Smooth muscle cell (in vitro differentiated cells): ENCODE measurements at regions not wholly inside any gene's neighbourhood (a gene's known extent, or its start where the extent isn't known, plus 50 kb on each side); places are given as distances from the start of the nearest gene placed in this dataset.

Experiments
- DNase-seq: peaks from one replicate; lab custom pipeline; 2025; ENCODE audit not compliant: unreplicated experiment; lab: John Stamatoyannopoulos, UW
- H2AFZ ChIP-seq: fragments of 200-600 bp; sonication (generic); 2 replicates; pipeline ENCODE4 v1.6.0; 2016; ENCODE audit warnings: antibody characterized with exemption, low read depth, mild to moderate bottlenecking
- H3F3A ChIP-seq: fragments of 200-600 bp; sonication (generic); 2 replicates; pipeline ENCODE4 v1.6.0; 2017; ENCODE audit warnings: antibody characterized with exemption, low read depth
- H3K27ac ChIP-seq: fragments of 200-600 bp; sonication (generic); 2 replicates; pipeline ENCODE4 v1.5.1; 2016; ENCODE audit warnings: low read depth, mild to moderate bottlenecking
- H3K27me3 ChIP-seq: fragments of 200-600 bp; sonication (generic); 2 replicates; pipeline ENCODE4 v1.6.1; 2016; ENCODE audit warnings: low read depth, mild to moderate bottlenecking
- H3K36me3 ChIP-seq: fragments of 200-600 bp; sonication (generic); 2 replicates; pipeline ENCODE4 v1.5.1; 2016; ENCODE audit warnings: low read depth
- H3K4me1 ChIP-seq: fragments of 200-600 bp; sonication (generic); 2 replicates; pipeline ENCODE4 v1.5.1; 2016; ENCODE audit warnings: low read depth
- H3K4me2 ChIP-seq: fragments of 200-600 bp; sonication (generic); 2 replicates; pipeline ENCODE4 v1.6.0; 2016; ENCODE audit warnings: mild to moderate bottlenecking
- H3K4me3 ChIP-seq: fragments of 200-600 bp; sonication (generic); 2 replicates; pipeline ENCODE4 v1.5.1; 2016; ENCODE audit warnings: mild to moderate bottlenecking
- H3K79me2 ChIP-seq: fragments of 200-600 bp; sonication (generic); 2 replicates; pipeline ENCODE4 v1.6.0; 2016; ENCODE audit warnings: low read depth, mild to moderate bottlenecking
- H3K9ac ChIP-seq: fragments of 200-600 bp; sonication (generic); 2 replicates; pipeline ENCODE4 v1.6.0; 2016; ENCODE audit warnings: low read depth
- H3K9me3 ChIP-seq: fragments of 200-600 bp; sonication (generic); replicated peaks from 2 replicates; pipeline ENCODE4 v1.5.1; 2016; ENCODE audit warnings: low read depth
- H4K20me1 ChIP-seq: fragments of 200-600 bp; sonication (generic); 2 replicates; pipeline ENCODE4 v1.6.0; 2016; ENCODE audit warnings: low read depth
- CTCF ChIP-seq: fragments of 200-600 bp; sonication (generic); IDR thresholded peaks from 2 replicates; pipeline ENCODE4 v1.5.1; 2017; ENCODE audit warnings: borderline replicate concordance, mild to moderate bottlenecking, antibody characterized with exemption; ENCODE audit not compliant: insufficient read depth, poor library complexity, severe bottlenecking
- WGBS: methylation state at CpG from one replicate; pipeline ENCODE4 v1.1.7; 2016; ENCODE audit warnings: low lambda C conversion rate; 5-methylcytosine and 5-hydroxymethylcytosine counted together

GRCh38 chr12:58044966-58045365 lies 103.6 kb downstream of the ATP23 start:
- no peaks in the 10 kb centered on the region for H3K36me3 ChIP-seq
- no peak for DNase-seq
- no peaks in the 10 kb centered on the region for H3F3A ChIP-seq
- no peak overlapping the region for H3K4me3 ChIP-seq
- no peak overlapping the region for H3K4me2 ChIP-seq
- no peaks in the 10 kb centered on the region for H4K20me1 ChIP-seq
- TF ChIP-seq CTCF, result no peak
- H3K9ac ChIP-seq, result no peak overlapping the region
- H3K9me3 ChIP-seq, result no peaks in the 10 kb centered on the region
- no peak overlapping the region for H2AFZ ChIP-seq
- no peaks in the 10 kb centered on the region for H3K4me1 ChIP-seq
- no peak overlapping the region for H3K27ac ChIP-seq
- H3K79me2 ChIP-seq, result no peaks in the 10 kb centered on the region
- no peaks in the 10 kb centered on the region for H3K27me3 ChIP-seq

GRCh38 chr12:58046271-58046670 lies 104.9 kb downstream of the ATP23 start:
- no peaks in the 10 kb centered on the region for H3K79me2 ChIP-seq
- H2AFZ ChIP-seq, result no peak overlapping the region
- H3K27me3 ChIP-seq, result no peaks in the 10 kb centered on the region
- no peak for TF ChIP-seq CTCF
- no peaks in the 10 kb centered on the region for H3K36me3 ChIP-seq
- no peaks in the 10 kb centered on the region for H3F3A ChIP-seq
- H3K4me1 ChIP-seq, result no peaks in the 10 kb centered on the region
- H3K4me2 ChIP-seq, result no peak overlapping the region
- DNase-seq, result no peak
- whole genome bisulfite sequencing, result 66% methylated on average over 1 of the region's 1 CpG
- H3K27ac ChIP-seq, result no peak overlapping the region
- H3K9ac ChIP-seq, result no peak overlapping the region
- no peak overlapping the region for H3K4me3 ChIP-seq
- H4K20me1 ChIP-seq, result no peaks in the 10 kb centered on the region
- H3K9me3 ChIP-seq, result no peaks in the 10 kb centered on the region

- no peaks in the 10 kb centered on the region for H3F3A ChIP-seq
- H2AFZ ChIP-seq, result no peak overlapping the region
- H3K9ac ChIP-seq, result no peak overlapping the region
- WGBS, result 38% methylated on average over 1 of the region's 1 CpG
- DNase-seq, result no peak
- H3K36me3 ChIP-seq, result no peaks in the 10 kb centered on the region
- no peaks in the 10 kb centered on the region for H3K4me1 ChIP-seq
- H3K4me3 ChIP-seq, result no peak overlapping the region
- no peak for TF ChIP-seq CTCF
- no peaks in the 10 kb centered on the region for H3K9me3 ChIP-seq
- H3K27me3 ChIP-seq, result no peaks in the 10 kb centered on the region
- H3K79me2 ChIP-seq, result no peaks in the 10 kb centered on the region
- H3K27ac ChIP-seq, result no peak overlapping the region
- no peak overlapping the region for H3K4me2 ChIP-seq
- no peaks in the 10 kb centered on the region for H4K20me1 ChIP-seq
These were observed 110.0 kb downstream of the ATP23 start for GRCh38 chr12:58051378-58051777.

DNA sequence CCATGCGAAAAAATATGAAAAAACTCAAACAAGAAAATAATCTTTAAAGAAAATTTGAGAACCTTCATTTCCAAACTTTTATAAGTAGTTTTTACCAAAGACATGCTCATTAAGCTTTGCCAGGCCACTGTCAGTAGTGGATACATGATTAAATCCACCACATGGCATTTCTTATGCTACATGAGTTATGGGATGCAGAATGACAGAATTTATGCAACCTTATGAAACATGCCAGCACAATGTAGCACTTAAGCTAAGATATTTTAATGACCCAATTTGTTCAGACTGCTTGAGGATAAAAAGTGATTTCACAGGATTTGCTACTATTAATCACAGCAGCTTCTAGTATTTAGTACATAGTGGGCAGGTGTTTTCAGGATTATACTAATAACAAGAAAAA lies 123.3 kb downstream of the ATP23 start:
- Histone ChIP-seq H3K9me3 (no peaks in the 10 kb centered on the region), H3K27ac (no peak overlapping the region), H3K27me3 (no peaks in the 10 kb centered on the region), H4K20me1 (no peaks in the 10 kb centered on the region), H3K36me3 (no peaks in the 10 kb centered on the region), H3K9ac (no peak overlapping the region), H2AFZ (no peak overlapping the region), H3K79me2 (no peaks in the 10 kb centered on the region), H3K4me1 (no peaks in the 10 kb centered on the region), H3K4me2 (no peak overlapping the region), H3K4me3 (no peak overlapping the region), H3F3A (no peaks in the 10 kb centered on the region)
- no peak for DNase-seq
- WGBS, result 93% methylated on average over 1 of the region's 1 CpG
- TF ChIP-seq CTCF, result no peak
